WI38 (cell line): ENCODE measurements at regions not wholly inside any gene's neighbourhood (a gene's known extent, or its start where the extent isn't known, plus 50 kb on each side); places are given as distances from the start of the nearest gene placed in this dataset.

Experiments
- H3K4me3 ChIP-seq: 2 replicates; pipeline ENCODE4 v1.5.1; 2011; ENCODE audit warnings: low read depth, mild to moderate bottlenecking, control low read depth, low read length
- TF ChIP-seq, protein P1 (sequence below): IDR thresholded peaks from 2 replicates; pipeline ENCODE4 v1.5.1; 2012; ENCODE audit warnings: low read depth, mild to moderate bottlenecking, control low read depth, low read length

DNA sequence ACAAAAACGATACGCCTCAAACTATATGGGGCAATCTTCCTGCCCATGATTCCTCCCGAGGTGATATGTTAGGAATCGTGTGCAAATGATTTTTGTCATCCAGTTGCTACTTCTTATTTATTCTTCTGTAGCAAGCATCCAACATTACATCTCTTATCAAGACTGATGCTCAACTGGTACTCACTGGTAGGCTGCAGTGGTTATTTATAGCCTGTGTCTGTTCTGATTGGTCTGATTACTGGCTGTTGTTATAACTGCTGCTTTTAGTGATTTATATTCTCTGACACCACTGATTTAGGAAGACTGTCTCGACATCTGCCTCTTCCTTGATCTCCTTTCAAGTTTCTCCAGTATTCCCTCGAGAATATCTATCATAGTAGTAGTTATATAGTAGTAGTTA, 165.8 kb downstream of the LARP7 start:
- H3K4me3 ChIP-seq, result no peak overlapping the region
- TF ChIP-seq, protein P1, sequence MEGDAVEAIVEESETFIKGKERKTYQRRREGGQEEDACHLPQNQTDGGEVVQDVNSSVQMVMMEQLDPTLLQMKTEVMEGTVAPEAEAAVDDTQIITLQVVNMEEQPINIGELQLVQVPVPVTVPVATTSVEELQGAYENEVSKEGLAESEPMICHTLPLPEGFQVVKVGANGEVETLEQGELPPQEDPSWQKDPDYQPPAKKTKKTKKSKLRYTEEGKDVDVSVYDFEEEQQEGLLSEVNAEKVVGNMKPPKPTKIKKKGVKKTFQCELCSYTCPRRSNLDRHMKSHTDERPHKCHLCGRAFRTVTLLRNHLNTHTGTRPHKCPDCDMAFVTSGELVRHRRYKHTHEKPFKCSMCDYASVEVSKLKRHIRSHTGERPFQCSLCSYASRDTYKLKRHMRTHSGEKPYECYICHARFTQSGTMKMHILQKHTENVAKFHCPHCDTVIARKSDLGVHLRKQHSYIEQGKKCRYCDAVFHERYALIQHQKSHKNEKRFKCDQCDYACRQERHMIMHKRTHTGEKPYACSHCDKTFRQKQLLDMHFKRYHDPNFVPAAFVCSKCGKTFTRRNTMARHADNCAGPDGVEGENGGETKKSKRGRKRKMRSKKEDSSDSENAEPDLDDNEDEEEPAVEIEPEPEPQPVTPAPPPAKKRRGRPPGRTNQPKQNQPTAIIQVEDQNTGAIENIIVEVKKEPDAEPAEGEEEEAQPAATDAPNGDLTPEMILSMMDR, result no peak

GRCh38 chr4:112807083-112807482, 170.1 kb downstream of the LARP7 start:
- no peak overlapping the region for H3K4me3 ChIP-seq
- TF ChIP-seq, protein P1, result no peak

- TF ChIP-seq, protein P1, result no peak
- H3K4me3 ChIP-seq, result no peak overlapping the region
These were observed 171.1 kb downstream of the LARP7 start for GRCh38 chr4:112808001-112808400.

GRCh38 chr4:112813790-112814189, 176.8 kb downstream of the LARP7 start:
- no peak overlapping the region for H3K4me3 ChIP-seq
- TF ChIP-seq, protein P1, result no peak

DNA sequence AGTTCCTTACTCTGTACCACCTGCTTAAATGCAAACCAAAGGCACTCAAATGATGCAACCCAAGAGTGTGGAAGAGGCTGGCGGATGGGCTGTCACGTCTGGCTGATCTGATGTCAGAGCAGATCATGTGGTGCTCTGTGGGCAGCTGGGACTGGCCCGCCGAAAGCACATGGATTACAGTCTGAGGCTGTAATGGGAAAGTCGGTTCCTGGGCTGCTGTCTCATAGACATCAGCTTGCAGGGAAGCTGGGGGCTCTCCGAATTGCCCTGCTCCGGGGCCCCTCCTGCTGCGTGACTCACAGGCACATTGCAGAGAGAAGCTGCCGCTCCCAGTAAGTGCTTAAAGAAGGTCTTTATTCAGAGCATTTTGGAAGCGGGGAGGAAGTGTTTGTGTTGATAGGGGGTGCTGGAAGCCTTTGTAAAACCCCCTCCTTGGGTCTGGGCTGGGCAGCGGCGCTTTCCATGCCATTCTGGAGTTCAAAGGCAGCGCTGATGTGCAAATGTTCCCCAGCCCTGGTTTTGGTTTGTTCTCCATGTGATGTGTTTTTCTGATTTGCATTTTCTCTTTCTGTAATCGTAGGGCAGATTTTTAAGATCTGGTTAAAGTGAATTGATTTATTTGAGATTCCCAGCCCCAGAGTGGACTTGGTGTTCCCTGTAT, 181.1 kb downstream of the LARP7 start:
- TF ChIP-seq, protein P1, result no peak
- H3K4me3 ChIP-seq, result 0 out of 2 replicates have a peak overlapping the region, but pooled peaks have one; percentile 9

DNA sequence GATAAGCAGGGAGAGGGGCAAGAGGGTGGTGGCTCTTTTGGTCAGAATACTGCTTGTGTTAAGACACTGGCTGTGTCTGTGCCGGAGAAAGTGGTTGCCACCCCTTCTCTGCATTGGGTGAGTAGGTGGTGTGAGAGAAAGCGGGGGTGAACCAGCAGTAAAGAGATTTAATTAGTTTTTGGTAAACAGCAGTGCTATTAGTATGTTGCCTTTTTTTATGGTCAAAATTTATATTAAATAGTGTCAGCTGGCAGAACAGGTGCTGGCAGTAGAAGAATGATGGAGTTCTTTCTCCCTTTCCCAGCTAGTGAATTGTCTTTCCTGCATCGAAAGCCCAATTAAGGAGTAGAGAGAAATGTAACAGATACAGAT, 181.6 kb downstream of the LARP7 start:
- TF ChIP-seq, protein P1, result no peak
- H3K4me3 ChIP-seq, result no peak overlapping the region

DNA sequence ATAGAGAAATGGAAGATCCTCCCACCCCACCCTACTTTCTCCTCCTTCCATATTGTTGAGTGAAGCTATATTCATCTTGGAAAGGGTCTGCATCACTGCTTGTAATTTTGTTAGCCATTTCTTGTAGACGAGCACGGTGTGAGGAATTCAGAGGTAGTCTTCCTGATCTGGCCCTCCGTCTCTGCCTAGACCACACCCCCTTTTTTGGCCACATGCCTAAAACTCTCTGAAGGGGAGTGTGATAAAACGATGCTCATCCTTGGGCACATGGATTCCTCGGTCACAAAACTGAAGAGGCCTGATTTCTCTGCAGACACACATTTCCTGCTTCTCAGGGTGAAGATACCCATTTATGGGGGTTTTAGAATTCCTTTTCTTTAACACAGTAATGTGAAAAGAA, 182.8 kb downstream of the LARP7 start:
- no peak overlapping the region for H3K4me3 ChIP-seq
- TF ChIP-seq, protein P1, result no peak
